ENCODE measurements at regions not wholly inside any gene's neighbourhood (a gene's known extent, or its start where the extent isn't known, plus 50 kb on each side); places are given as distances from the start of the nearest gene placed in this dataset.

DNA sequence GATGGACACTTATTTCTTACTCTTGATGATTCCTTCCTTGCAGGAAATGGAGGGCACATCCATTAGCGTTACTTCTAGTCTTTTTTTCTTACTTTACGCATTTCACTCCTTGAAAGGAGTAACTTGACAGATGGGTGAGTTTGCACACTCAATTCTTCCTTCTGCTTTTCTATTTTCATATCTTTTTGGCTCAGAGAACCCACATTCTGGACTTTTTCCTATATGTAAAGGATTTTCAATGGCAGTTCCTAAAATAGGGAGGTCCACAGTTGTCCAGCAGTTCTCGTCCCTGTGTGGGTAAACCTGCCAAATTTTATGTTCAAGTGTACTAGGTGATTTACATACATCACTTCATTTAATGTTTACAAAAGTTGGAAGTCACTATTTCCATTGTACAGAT is 440.0 kb upstream of the KIRREL3 start:
- DNase-seq (ENCODE audit: low read depth in 3 of 3), result no peak

DNA sequence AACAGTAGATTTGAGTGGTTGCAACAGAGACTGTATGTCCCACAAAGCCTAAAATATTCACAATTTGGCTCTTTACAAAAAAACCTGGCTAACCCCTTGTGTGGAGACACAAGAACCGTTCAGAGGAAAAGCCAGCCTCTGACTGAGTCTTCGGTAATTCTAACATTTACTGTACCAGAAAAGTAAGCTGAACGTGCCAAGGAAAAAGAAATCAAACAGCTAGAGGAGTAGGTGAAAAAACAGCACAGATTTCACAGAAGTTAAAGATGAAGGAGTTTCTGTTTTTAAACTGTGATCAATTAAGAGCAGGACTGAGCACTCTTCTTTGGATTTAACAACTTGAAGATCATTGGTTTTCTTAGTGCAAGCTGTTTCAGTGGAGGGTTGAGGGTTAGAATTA is 424.7 kb upstream of the KIRREL3 start:
- no peak for DNase-seq (ENCODE audit: low read depth in 3 of 3)

DNA sequence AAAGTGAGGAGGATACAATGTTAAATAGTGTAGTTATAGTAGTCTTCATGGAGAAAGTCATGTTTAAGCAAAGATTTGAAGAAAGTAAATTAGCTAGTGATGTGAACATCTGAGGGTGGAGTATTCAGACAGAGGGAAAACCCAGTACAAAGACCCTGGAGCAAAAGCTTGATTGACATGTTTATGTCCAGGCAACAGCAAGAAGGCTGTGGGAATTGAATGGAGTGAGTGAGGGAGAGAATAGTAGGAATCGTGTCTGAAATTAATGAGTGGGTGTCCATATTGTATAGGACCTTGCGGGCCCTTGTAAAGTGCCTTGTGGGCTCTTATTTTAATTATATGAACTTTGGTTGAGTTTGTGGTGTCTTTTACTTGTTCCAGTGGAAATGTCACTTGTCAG is 424.1 kb upstream of the KIRREL3 start:
- DNase-seq (ENCODE audit: low read depth in 3 of 3), result no peak

DNA sequence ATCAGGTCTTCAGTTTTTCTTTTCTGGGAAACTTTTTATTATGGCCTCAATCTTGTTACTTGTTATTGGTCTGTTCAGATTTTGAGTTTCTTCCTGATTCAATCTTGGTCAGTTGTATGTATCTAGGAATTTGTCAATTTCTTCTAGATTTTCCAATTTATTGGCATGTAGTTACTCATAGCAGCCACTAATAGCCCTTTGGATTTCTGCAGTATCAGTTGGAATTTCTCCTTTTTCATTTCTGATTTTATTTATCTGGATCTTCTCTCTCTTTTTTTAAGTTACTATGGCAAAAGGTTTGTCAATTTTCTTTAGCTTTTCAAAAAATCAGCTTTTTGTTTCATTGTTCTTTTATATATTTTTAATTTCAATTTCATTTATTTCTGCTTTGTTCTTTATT is 419.6 kb upstream of the KIRREL3 start:
- no peak for DNase-seq (ENCODE audit: low read depth in 3 of 3)

DNA sequence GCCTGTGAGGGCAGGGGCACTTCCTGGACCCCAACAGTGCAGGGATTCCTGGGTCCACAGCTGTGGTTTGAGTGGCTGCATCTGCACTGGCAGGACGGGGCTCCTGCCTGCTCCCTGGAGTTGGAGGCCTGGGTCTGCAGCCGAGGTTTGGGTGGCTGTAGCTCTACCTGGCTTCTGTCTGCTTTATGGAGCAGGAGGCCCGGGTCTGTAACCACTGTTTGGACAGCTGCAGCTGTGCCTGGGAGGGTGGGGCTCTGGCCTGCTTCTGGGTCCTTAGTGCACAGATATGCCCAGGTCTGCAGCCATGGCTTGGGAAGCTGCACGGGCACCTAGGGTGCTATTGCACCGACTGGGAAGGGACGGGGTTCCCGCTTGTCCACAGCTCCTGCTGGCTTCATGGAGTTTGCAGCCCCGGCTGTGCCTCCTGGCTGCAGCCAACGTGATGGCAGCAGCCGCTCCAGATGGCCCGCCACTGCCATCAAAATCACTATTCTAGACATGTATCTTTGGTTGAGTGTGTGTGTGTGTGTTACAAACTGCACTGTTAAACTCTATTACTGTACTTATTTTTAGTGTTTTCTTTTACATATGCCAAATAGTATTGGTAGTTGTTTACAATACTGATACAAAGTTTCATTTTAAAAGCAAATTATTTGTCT is 412.3 kb upstream of the KIRREL3 start:
- no peak for DNase-seq (ENCODE audit: low read depth in 3 of 3)

DNA sequence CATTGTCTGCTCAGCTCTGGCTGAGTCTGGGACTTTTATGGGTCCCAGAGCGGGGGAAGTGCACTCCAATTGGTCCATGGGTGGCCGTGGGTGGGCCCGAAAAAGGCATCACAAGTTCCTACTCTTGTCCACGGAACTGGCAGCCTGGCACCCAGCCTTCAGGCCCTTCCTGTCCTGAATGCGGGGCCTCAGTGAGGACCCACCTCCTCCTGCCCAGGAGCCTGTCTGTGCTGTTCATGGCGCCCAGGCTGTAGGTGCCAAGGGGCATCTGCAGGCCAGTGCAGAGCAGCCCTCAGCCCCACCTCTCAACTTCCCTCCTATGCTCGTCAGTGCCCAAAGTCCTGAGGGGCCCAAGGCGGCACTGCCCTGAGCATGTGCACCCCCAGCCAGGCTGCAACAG is 411.7 kb upstream of the KIRREL3 start:
- DNase-seq (ENCODE audit: low read depth in 3 of 3), result no peak

DNA sequence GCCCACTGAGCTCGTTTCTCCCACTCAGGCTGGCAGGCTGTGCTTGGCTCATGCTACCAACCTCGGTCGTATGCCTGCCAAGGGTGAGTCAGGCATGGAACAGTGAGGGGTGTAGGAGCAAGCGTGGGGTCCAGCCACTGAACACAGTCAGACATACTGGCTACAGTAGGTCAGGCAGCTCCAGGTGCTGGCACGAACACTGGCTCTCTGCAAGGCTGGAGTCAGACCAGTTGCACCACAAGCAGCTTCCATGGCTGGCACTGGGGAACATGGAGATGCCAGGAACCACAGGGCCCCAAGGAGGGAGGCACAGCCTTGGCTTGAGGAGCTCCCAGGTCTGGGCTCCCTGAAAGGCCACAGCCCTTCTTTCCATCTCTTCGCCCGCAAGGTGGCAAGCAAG is 410.7 kb upstream of the KIRREL3 start:
- DNase-seq (ENCODE audit: low read depth in 3 of 3), result no peak

DNA sequence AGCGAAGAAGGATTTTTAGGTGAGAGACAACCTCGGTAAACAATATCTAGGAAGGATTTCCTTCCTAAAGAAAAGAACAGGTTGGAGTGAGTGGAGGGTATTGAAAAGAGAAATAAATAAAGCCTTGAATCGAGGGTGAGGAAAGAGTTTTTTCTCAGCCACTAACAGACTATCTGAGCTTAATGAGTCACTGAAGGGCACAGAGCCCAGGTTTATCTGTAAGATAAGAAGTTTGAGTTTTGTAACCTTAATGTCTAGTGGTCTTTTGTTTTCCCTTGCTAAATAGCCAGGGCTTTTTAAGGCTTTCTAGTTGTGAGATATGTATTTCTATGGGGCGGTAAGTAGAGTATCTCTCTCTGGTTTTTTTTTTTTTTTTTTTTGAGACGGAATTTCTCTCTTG is 394.5 kb upstream of the KIRREL3 start:
- no peak for DNase-seq (ENCODE audit: low read depth in 3 of 3)

DNA sequence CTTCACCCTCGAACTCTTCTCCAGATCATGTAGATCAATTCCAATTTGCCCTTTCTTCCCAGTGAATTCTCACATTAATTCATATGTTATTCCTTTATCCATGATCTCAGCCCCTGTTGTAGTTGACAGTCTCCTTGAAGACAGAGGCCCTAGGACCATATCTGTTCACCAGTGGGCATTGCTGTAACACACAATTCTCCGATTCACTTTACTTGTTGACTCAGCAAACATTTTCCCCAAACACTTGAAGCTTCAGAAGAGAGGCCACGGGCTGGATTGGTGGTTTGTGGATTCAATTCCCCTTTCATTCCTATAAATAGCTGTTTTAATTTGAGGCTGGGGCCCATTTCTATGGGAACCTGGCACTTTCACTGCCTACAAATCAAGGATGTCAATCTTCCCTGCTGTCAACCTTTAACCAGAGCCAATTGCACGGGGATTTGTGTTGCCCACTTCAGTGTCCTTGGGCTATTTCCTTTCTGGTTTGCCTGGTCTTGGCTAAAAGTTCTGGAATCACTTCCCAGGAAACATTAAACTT is 393.0 kb upstream of the KIRREL3 start:
- DNase-seq (ENCODE audit: low read depth in 3 of 3), result no peak

DNA sequence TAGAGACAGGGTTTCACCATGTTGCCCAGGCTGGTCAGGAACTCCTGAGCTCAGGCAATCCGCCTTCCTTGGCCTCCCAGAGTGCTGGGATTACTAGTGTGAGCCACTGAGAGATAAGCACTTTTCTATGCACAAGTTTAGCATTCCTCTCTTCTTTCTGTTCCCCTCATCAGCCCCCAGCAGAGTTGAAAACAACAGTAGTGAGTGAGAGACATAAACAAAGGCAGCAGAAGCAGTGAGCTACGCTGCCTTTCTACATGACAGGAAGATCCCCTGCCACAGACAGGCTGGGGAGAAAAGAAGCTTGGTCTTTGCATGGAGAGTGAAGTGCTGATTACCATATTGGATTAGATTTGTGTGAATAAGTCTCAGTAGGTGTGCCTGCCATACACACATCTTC is 392.0 kb upstream of the KIRREL3 start:
- no peak for DNase-seq (ENCODE audit: low read depth in 3 of 3)

DNA sequence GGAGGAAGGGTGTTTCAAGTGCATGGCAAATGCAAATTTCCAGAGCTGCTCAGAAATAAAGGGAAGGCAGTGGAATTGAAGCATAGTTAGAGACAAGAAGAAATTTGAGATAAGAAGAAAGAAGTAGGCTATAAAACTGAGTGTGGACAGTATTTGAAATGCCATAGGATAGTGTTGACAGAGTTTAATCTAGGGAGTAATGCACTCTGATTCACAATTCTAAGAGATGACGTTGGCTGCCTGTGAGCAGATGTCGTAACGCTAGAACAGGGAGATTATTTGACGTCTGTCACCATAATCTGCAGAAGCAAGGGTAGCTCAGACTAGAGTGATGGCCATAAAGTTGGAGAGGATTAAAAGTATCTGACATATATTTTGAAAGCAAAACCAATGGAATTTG is 389.9 kb upstream of the KIRREL3 start:
- DNase-seq (ENCODE audit: low read depth in 3 of 3), result no peak

DNA sequence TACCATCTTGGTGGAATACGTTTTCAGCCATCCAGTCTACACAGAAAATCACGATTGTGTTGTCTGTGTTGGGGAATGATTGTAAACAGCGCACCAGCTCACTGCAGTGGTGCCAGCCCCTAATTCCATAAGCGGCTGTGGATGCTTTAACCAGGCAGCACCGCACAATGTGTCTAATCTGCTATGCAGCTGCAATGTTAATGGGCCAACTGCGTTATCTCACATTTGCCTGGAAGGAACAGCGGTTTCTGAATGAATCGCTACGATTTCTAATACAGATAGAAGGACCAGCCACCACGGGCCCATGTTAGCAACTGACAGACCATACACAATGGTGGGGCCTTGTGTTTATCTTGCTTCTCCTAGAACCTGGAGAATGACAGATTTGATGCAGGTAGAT is 384.5 kb upstream of the KIRREL3 start:
- no peak for DNase-seq (ENCODE audit: low read depth in 3 of 3)

DNA sequence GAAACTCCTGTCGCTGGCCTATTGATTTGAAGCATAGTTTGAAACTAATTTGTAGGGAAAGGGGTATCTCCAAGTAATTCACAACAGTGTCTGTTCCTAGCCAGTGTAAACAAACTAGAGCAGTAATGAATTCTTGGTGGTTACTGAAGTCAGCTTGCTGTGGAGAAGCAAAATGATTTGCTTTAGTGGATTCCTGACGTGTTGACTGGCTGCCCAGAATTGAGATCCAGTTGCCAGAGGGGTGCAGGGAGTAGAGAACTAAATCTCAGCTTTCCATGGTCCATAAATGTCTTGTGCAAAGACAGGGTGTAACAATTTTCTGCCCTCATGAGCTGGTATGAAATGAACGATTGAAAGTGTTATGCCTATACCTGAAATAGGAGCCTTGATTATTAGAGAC is 382.5 kb upstream of the KIRREL3 start:
- DNase-seq (ENCODE audit: low read depth in 3 of 3), result no peak

DNA sequence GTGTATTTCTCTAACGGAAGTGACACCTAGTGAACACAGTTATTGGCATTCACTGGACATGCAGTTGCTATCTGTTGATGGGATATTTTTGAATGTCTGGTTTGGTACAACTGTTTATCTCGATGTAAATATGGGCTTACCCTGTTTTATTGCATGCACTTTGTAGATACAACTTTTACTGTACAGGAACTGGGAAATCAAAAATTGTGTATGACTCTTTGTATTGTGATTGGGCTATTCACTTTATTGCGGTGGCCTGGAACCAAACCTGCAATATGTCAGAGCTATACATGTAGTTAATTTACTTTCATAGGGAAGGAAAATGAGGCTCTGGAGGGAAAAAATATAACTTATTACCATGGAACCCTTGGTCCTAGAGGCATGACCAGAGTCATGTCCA is 380.7 kb upstream of the KIRREL3 start:
- DNase-seq (ENCODE audit: low read depth in 3 of 3), result no peak

DNA sequence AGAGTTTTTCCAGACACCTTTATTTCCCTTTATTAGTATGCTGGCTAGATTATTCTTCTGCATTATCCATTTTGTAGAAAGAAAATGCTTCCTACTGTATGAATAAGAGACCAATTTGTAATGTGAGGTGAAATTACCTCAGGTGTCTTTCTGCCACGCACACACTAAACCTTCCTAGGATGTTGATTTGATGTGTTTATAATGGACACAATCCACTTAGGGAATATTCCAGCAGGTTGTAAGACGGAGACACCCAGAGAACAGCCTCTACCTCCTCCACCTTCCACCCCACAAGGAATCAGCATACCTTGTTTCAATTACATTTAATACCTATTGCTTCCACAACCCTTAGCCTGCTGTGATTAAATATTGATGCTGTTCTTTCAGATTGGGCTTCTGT is 379.1 kb upstream of the KIRREL3 start:
- no peak for DNase-seq (ENCODE audit: low read depth in 3 of 3)

DNA sequence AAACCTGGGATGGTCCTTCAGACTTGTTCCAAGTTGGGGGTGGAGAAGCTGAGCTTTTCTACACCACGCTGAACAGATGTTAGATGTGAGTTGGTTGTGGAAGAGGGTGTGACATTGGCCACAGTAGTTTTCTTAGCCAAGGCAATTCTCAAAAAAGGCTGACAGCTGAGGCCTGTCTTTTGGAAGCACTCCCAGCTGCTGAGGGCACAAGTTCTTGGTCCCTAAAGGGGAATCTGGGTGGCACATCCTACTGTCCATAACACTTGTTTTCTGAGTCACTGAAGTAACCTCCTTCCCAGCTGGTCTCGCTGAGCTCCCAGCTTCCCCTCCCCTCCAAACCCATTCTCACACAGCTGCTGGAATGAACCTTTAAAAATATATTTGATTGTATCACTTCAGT is 375.7 kb upstream of the KIRREL3 start:
- no peak for DNase-seq (ENCODE audit: low read depth in 3 of 3)

DNA sequence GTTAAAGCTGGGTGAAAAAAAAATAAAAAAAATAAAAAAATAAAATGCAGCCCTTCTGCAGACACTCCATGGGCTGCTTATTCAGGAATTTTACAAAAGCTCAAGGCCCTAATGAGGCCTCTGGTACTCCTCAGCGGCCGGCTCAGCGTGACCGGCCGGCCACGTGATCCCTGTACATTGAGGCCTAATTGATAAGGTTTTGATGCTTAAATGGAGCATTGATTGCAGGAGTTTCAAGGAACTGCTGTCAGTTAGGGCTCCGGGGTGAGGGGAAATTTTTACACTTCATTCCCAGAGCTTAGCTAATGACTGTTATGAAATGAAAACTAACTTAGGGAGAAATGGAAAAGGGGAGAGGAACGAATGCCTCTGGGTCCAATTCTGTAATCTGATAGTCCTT is 368.8 kb upstream of the KIRREL3 start:
- no peak for DNase-seq (ENCODE audit: low read depth in 3 of 3)

DNA sequence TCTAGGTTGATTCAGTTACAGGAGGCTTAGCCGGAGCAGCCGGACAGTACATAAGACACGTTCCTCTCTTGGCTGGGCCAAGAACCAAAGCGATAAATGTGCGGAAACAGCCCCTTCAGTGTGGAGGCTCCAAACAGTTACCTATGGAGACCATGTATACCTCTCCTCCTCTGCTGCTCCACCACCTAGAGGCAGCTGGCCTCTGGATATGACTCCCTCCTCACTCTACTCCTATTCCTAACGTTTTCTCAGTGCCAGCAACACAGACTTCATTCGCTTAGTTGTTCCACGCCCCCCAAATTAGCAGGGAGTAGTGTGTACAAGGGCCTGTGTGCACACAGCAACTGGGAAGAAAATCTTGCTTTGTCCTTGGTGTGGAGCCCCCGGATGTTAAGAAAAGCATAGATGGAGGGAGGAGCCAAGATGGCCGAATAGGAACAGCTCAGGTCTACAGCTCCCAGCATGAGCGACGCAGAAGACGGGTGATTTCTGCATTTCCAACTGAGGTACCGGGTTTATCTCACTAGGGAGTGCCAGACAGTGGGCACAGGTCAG is 362.3 kb upstream of the KIRREL3 start:
- no peak for DNase-seq (ENCODE audit: low read depth in 3 of 3)

DNA sequence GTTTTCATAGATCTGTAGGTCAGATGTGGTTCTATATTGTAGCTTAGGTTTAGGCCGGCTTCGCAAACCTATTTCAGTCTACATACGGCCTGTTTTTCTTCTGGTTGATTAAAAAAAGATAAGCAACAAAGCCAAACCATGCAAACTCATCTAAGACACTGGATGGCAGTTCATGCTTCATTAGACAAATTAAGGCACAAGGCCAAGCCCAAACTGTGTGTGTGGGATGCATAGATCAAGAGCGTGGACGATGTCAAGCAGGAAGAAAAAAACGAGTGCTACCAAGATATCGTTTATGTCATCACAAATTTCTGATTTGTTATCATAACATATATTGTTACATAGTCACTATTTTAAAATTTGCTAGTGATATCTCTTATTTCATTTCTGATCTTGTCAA is 357.6 kb upstream of the KIRREL3 start:
- DNase-seq (ENCODE audit: low read depth in 3 of 3), result no peak

DNA sequence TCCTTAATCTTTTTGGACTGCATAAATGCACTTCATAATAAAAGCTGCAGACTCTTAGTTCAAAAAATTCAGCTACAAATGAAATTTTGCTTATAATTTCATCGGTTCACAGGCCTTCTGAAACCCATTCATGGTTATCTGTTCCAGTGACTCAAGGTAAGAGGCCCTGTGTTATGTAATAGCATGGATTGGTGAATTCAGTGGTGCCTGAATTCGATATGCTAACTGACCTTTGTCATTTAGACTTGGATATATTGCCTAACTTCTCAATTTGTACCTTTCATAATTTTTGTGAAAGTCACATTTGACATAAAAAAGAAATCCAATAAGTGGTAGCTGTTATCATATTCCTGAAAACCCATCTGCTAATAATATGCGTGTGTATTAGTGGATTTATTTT is 349.9 kb upstream of the KIRREL3 start:
- DNase-seq (ENCODE audit: low read depth in 3 of 3), result no peak

DNA sequence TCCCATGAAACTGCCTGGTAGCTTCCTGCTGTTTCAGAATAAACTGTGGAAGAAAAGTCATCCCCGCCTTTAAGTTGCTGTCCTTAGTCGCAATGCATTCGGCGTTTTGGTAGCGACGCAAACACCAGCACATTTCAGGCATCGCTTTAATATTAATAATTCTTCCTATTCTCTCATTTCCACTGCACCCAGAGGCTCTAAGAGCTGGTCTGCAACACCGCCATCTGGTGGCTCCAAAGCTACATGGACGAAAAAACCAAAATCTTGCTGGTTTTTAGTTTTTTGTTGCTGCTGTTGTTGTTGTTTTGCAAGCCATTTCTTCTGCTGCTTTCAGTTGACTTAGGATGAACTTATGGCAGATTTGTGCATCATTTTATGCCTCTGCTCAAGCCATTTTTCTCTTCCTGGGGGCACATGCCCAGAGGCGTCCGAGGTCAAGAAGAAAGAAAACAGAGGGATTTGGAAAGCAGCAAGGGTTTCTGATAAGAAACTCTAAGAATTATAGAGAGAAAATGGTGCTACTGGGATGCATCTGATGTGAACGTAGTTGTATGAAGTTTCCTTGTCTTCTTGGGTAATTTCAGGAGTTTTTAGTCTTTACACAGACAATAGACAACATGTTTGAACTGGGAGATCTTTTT is 345.4 kb upstream of the KIRREL3 start:
- DNase-seq (ENCODE audit: low read depth in 3 of 3), result no peak

DNA sequence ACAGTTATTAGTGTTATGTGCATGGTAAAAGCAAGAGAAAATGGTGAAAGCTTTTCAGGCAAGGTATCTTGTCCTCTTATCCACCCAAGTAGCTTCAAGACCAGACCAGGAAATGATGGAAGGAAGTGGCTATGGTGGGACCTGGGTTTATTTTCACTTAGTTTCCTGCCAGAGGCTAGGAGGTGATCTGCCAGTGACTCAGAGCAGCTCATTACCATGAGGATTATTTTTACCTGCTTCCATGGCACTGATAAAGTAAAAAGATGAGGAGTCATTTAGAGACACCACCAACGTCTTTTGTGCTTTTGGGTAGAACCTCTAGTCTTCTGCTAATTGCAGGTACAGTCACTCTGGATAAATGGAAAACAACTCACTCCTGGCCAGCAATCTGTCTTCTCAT is 339.9 kb upstream of the KIRREL3 start:
- DNase-seq (ENCODE audit: low read depth in 3 of 3), result no peak

DNA sequence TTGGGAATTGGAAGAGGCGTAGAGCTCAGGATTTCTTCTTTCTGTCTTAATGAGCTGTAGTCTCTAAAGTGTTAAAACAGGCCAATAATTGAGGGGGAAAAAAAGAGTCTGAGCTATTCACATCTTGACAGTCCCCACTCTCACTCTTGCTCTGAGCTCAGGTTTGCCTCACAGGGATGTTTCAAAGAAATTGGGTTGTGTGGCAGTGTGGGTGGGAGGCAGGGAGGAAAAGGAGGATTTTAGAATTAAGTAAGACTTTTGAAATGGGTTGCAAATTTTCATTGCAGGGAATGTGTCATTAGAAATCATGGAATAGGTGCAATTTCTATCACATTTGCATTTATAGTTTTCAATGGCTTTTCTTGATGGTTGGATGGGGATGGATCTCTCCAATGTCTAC is 338.8 kb upstream of the KIRREL3 start:
- DNase-seq (ENCODE audit: low read depth in 3 of 3), result no peak
